Endothelial cell of umbilical vein (primary cell): ENCODE measurements at regions not wholly inside any gene's neighbourhood (a gene's known extent, or its start where the extent isn't known, plus 50 kb on each side); places are given as distances from the start of the nearest gene placed in this dataset.

ENCODE experiments used
- BruUV-seq: library from RNA; stranded (reverse); fragments of 400-500 nt; replicated peaks from 2 replicates; lab custom pipeline; 2021; lab: Mats Ljungman, UMichigan
- CTCF ChIA-PET: fragments of 300-600, 350-600 bp; sonication (Branson Sonifier 250); formaldehyde crosslinking; loops from one replicate; lab custom pipeline; 2021; ENCODE audit warnings: antibody characterized with exemption, inconsistent platforms; lab: Charles Lee
- POLR2A ChIA-PET: fragments of 300-600, 350-600 bp; sonication (Branson Sonifier 250); formaldehyde crosslinking; loops from one replicate; lab custom pipeline; 2021; ENCODE audit warnings: antibody characterized with exemption, inconsistent platforms; lab: Charles Lee
- DNase-seq: peaks from one replicate; pipeline ENCODE4 v3.0.0-alpha.2; 2011; ENCODE audit warnings: low read depth, low spot score
- FAIRE-seq: peaks from 2 replicates; lab custom pipeline; 2011; peaks lifted over from hg19 to GRCh38; lab: Jason Lieb, UNC
- H2AFZ ChIP-seq: 2 replicates; pipeline ENCODE4 v1.6.0; 2012; ENCODE audit warnings: low read depth, low read length, control low read depth, inconsistent platforms
- H3K27ac ChIP-seq: 2 replicates; pipeline ENCODE4 v1.5.1; 2011; ENCODE audit warnings: low read depth, mild to moderate bottlenecking, control low read depth, low read length, moderate library complexity; ENCODE audit not compliant: insufficient read depth
- H3K27me3 ChIP-seq, 2 experiments: 2 replicates each; pipeline versions ENCODE4 v1.6.0 to v1.6.1; 2011; ENCODE audit warnings: low read length in 2 of 2, mixed read lengths in 1 of 2; ENCODE audit not compliant: control insufficient read depth in 2 of 2, insufficient read depth in 2 of 2
- H3K36me3 ChIP-seq, 2 experiments: 2 replicates in 1 of 2; 3 replicates in 1 of 2; pipeline ENCODE4 v1.5.1; 2011; ENCODE audit warnings: low read length in 2 of 2, mild to moderate bottlenecking in 1 of 2, moderate library complexity in 1 of 2; ENCODE audit not compliant: control insufficient read depth in 2 of 2, insufficient read depth in 2 of 2; ENCODE audit errors: extremely low read depth in 1 of 2
- H3K4me1 ChIP-seq: 3 replicates; pipeline ENCODE4 v1.5.1; 2011; ENCODE audit warnings: mild to moderate bottlenecking, low read length; ENCODE audit not compliant: control insufficient read depth, insufficient read depth; ENCODE audit errors: extremely low read depth
- H3K4me2 ChIP-seq: 2 replicates; pipeline ENCODE4 v1.6.1; 2011; ENCODE audit warnings: low read length, control low read depth, mixed read lengths; ENCODE audit not compliant: insufficient read depth
- H3K4me3 ChIP-seq, 3 experiments: fragments of 200-600 bp in 1 of 3; sonication (generic), shearing (Covaris generic) in 1 of 3; replicated peaks in 1 of 3; 2 replicates each; pipeline ENCODE4 v1.5.1; 2011 to 2016; ENCODE audit warnings: control low read depth in 3 of 3, low read length in 3 of 3, mild to moderate bottlenecking in 2 of 3, inconsistent platforms in 1 of 3, low read depth in 1 of 3, moderate library complexity in 1 of 3; ENCODE audit not compliant: insufficient read depth in 1 of 3
- H3K79me2 ChIP-seq: 2 replicates; pipeline ENCODE4 v1.6.0; 2012; ENCODE audit warnings: low read length, inconsistent platforms; ENCODE audit not compliant: control insufficient read depth, insufficient read depth
- H3K9ac ChIP-seq: replicated peaks from 2 replicates; pipeline ENCODE3; 2011; ENCODE audit warnings: low read length, control low read depth; ENCODE audit not compliant: insufficient read depth; ENCODE audit errors: extremely low read depth
- H3K9me1 ChIP-seq: replicated peaks from 3 replicates; pipeline ENCODE4 v1.6.0; 2011; ENCODE audit warnings: mild to moderate bottlenecking, low read length; ENCODE audit not compliant: control insufficient read depth, insufficient read depth; ENCODE audit errors: extremely low read depth
- H3K9me3 ChIP-seq: replicated peaks from 2 replicates; pipeline ENCODE4 v1.5.1; 2012; ENCODE audit warnings: low read length, inconsistent platforms; ENCODE audit not compliant: control insufficient read depth, insufficient read depth
- H4K20me1 ChIP-seq: replicated peaks from 2 replicates; pipeline ENCODE3; 2011; ENCODE audit warnings: mild to moderate bottlenecking, low read length; ENCODE audit not compliant: control insufficient read depth, insufficient read depth; ENCODE audit errors: extremely low read depth
- EZH2 ChIP-seq: IDR thresholded peaks from 2 replicates; pipeline ENCODE4 v1.6.1; 2012; ENCODE audit warnings: borderline replicate concordance, low read depth, mild to moderate bottlenecking, moderate library complexity, low read length, inconsistent platforms; ENCODE audit not compliant: severe bottlenecking
- FOS ChIP-seq: IDR thresholded peaks from 2 replicates; pipeline ENCODE4 v1.6.1; 2011; ENCODE audit warnings: mild to moderate bottlenecking, low read length, moderate library complexity, borderline replicate concordance; ENCODE audit not compliant: insufficient read depth
- GATA2 ChIP-seq: IDR thresholded peaks from 2 replicates; pipeline ENCODE4 v1.7.0; 2011; ENCODE audit warnings: low read depth, mild to moderate bottlenecking, moderate library complexity, mixed read lengths, low read length; ENCODE audit not compliant: insufficient read length, insufficient read depth
- JUN ChIP-seq: IDR thresholded peaks from 2 replicates; pipeline ENCODE4 v1.6.1; 2011; ENCODE audit warnings: borderline replicate concordance, low read depth; ENCODE audit not compliant: insufficient read length, insufficient read depth
- MYC ChIP-seq: IDR thresholded peaks from one replicate; pipeline ENCODE4 v1.6.1; 2011; ENCODE audit warnings: mild to moderate bottlenecking, low read depth, low read length
- POLR2A ChIP-seq: IDR thresholded peaks from 2 replicates; pipeline ENCODE4 v1.6.1; 2012; ENCODE audit warnings: low read depth, mild to moderate bottlenecking, control low read depth, low read length
- POLR2AphosphoS5 ChIP-seq: IDR thresholded peaks from 2 replicates; pipeline ENCODE4 v1.6.1; 2012; ENCODE audit warnings: low read depth, mild to moderate bottlenecking, control low read depth, low read length, moderate library complexity; ENCODE audit not compliant: insufficient read depth
- dilution Hi-C: fragments of 300-500 bp; cut with MboI; formaldehyde crosslinking; loops from one replicate; pipeline ENCODE4 v1.15.0; 2019; ENCODE audit warnings: low sequenced_read_pairs; ENCODE audit not compliant: extremely low pct_ligation_motif_present
- intact Hi-C: fragments of 100-400 bp; cut with micrococcal nuclease; formaldehyde crosslinking; loops from one replicate; pipeline ENCODE4 v1.10.0; 2022
- TF ChIP-seq, protein P1 (sequence below): IDR thresholded peaks from 2 replicates; pipeline ENCODE4 v1.6.1; 2011; ENCODE audit not compliant: insufficient read depth, insufficient read length
- TF ChIP-seq, protein P2 (sequence below), 2 donors: IDR thresholded peaks; 1 replicate in 1 of 2; 2 replicates in 1 of 2; pipeline ENCODE4 v1.5.1; 2011; ENCODE audit warnings: low read length in 2 of 2, mild to moderate bottlenecking in 2 of 2, moderate library complexity in 2 of 2, control low read depth in 1 of 2, inconsistent platforms in 1 of 2, low read depth in 1 of 2; ENCODE audit not compliant: insufficient read depth in 1 of 2; ENCODE audit errors: extremely low read depth in 1 of 2

DNA sequence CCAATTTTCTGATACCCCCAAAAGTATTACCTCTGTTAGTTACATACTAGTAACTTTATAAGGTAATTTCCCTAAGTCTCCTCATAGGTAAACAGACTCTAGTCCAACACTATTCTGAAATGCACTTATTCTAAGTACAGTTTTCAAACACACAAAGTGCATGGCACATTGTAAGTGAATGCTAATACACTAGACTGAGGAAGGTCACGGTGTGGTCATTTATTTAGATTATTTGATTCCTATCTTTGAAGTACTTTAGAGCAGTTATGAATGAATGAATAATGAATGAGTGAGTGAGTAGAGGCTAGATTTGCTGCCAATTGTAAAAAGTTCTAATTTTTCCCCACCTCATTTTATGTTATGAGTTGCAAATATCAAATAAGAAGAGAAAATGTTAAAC, 132.8 kb upstream of the UGT8 start:
- Histone ChIP-seq H3K9me3 (no peaks in the 10 kb centered on the region), H3K79me2 (no peaks in the 10 kb centered on the region), H3K4me1 (no peaks in the 10 kb centered on the region), H3K27me3 (no peaks in the 10 kb centered on the region), H3K4me2 (no peak overlapping the region), H3K9ac (no peak overlapping the region), H2AFZ (no peak overlapping the region), H4K20me1 (no peaks in the 10 kb centered on the region), H3K4me3 (no peak overlapping the region), H3K36me3 (no peaks in the 10 kb centered on the region), H3K9me1 (no peaks in the 10 kb centered on the region), H3K27ac (no peak overlapping the region)
- intact Hi-C loops, result no loop called here
- POLR2A ChIA-PET, result no interaction called here
- BruUV-seq, result no TSS peak
- TF ChIP-seq, protein P1, sequence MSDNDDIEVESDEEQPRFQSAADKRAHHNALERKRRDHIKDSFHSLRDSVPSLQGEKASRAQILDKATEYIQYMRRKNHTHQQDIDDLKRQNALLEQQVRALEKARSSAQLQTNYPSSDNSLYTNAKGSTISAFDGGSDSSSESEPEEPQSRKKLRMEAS, result no peak
- TF ChIP-seq POLR2A, result no peak
- no peak for DNase-seq
- CTCF ChIA-PET, result no interaction called here
- no peak for FAIRE-seq
- dilution Hi-C loops, result no loop called here

DNA sequence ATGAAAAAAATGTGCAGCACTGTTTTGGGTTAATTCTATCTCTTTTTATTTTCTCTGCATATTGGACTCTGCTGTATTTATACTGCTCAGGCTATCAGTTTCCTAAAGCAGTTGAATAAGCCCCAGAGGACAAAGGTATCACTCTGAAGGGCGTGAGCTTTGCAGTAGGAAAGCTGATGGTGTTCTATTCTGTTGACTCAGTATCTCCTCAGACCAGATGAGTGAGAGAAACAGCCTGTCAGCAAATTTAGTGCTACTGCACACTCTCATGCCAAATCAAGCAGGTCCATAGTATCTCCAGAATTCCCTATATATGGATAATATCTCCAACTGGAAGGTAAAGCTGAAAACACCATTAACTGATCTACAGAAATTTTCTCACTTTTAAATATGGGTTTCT, 132.3 kb upstream of the UGT8 start:
- ChIA-PET CTCF (no interaction called here), POLR2A (no interaction called here)

More for the DNA sequence above, 132.3 kb upstream of the UGT8 start:
- no peaks in the 10 kb centered on the region for H3K9me1 ChIP-seq
- no peaks in the 10 kb centered on the region for H3K4me1 ChIP-seq
- no peak overlapping the region for H2AFZ ChIP-seq
- no peaks in the 10 kb centered on the region for H4K20me1 ChIP-seq
- intact Hi-C loops (no loop called here), dilution Hi-C loops (no loop called here)
- no TSS peak for BruUV-seq
- TF ChIP-seq MYC (no peak), JUN (no peak), FOS (no peak), POLR2A (no peak), POLR2AphosphoS5 (no peak), GATA2 (no peak), EZH2 (no peak)
- TF ChIP-seq, protein P2, sequence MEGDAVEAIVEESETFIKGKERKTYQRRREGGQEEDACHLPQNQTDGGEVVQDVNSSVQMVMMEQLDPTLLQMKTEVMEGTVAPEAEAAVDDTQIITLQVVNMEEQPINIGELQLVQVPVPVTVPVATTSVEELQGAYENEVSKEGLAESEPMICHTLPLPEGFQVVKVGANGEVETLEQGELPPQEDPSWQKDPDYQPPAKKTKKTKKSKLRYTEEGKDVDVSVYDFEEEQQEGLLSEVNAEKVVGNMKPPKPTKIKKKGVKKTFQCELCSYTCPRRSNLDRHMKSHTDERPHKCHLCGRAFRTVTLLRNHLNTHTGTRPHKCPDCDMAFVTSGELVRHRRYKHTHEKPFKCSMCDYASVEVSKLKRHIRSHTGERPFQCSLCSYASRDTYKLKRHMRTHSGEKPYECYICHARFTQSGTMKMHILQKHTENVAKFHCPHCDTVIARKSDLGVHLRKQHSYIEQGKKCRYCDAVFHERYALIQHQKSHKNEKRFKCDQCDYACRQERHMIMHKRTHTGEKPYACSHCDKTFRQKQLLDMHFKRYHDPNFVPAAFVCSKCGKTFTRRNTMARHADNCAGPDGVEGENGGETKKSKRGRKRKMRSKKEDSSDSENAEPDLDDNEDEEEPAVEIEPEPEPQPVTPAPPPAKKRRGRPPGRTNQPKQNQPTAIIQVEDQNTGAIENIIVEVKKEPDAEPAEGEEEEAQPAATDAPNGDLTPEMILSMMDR (IDR thresholded peaks at IDR 0.05; ENCODE audit: extremely low read depth in 1 of 2, insufficient read depth in 1 of 2, low read depth in 1 of 2, low read length in 2 of 2), result no peak
- TF ChIP-seq, protein P1, result no peak
- H3K79me2 ChIP-seq, result no peaks in the 10 kb centered on the region
- no peaks in the 10 kb centered on the region for H3K9me3 ChIP-seq
- no peak overlapping the region for H3K4me2 ChIP-seq
- no peaks in the 10 kb centered on the region for H3K36me3 ChIP-seq
- no peaks in the 10 kb centered on the region for H3K27me3 ChIP-seq
- H3K27ac ChIP-seq, result no peak overlapping the region
- FAIRE-seq, result no peak
- no peak overlapping the region for H3K4me3 ChIP-seq
- DNase-seq, result no peak
- H3K9ac ChIP-seq, result no peak overlapping the region
